Thoracic aorta (tissue), 2 donors: ENCODE measurements at regions not wholly inside any gene's neighbourhood (a gene's known extent, or its start where the extent isn't known, plus 50 kb on each side); places are given as distances from the start of the nearest gene placed in this dataset.

Experiments
- ATAC-seq: fragments of 150-250 bp; one replicate; pipeline ENCODE4 v1.8.0; 2017; ENCODE audit warnings: low read depth; ENCODE audit not compliant: insufficient number of reproducible peaks, low FRiP score
- DNase-seq: peaks from one replicate; pipeline ENCODE4 v3.0.0-alpha.2; 2020; ENCODE audit warnings: low spot score
- H3K27ac ChIP-seq, 2 donors: fragments of 200-600 bp; sonication (generic); 1 replicate in 1 of 2; 2 replicates in 1 of 2; pipeline ENCODE4 v1.5.1; 2016; ENCODE audit warnings: mild to moderate bottlenecking in 2 of 2, moderate library complexity in 2 of 2
- H3K27me3 ChIP-seq: fragments of 200-600 bp; sonication (generic); replicated peaks from 2 replicates; pipeline ENCODE4 v1.6.0; 2016; ENCODE audit warnings: mild to moderate bottlenecking; ENCODE audit not compliant: insufficient read depth
- H3K36me3 ChIP-seq: fragments of 200-600 bp; sonication (generic); one replicate; pipeline ENCODE4 v1.5.1; 2016
- H3K4me1 ChIP-seq, 2 donors: fragments of 200-600 bp; sonication (generic); 1 replicate in 1 of 2; 2 replicates in 1 of 2; pipeline versions ENCODE4 v1.5.1 to v1.6.0; 2016; ENCODE audit warnings: low read depth in 2 of 2, mild to moderate bottlenecking in 1 of 2; ENCODE audit not compliant: control insufficient read depth in 1 of 2
- H3K4me3 ChIP-seq: fragments of 200-600 bp; sonication (generic); 2 replicates; pipeline ENCODE4 v1.5.1; 2016; ENCODE audit warnings: mild to moderate bottlenecking
- H3K9me3 ChIP-seq: fragments of 200-600 bp; sonication (generic); 2 replicates; pipeline ENCODE4 v1.5.1; 2016
- CTCF ChIP-seq: fragments of 200-600 bp; sonication (generic); IDR thresholded peaks from one replicate; pipeline ENCODE4 v1.5.1; 2019; ENCODE audit warnings: antibody characterized with exemption

GRCh38 chr5:17356551-17356950 is 139.1 kb downstream of the BASP1 start:
- ATAC-seq (no peak), DNase-seq (no peak)
- Histone ChIP-seq H3K27me3 (no peaks in the 10 kb centered on the region), H3K27ac (no peak overlapping the region), H3K4me1 (no peaks in the 10 kb centered on the region), H3K4me3 (no peak overlapping the region), H3K9me3 (no peaks in the 10 kb centered on the region), H3K36me3 (no peaks in the 10 kb centered on the region)
- TF ChIP-seq CTCF = no peak

- Histone ChIP-seq H3K4me3 (no peak overlapping the region), H3K9me3 (no peaks in the 10 kb centered on the region), H3K36me3 (no peaks in the 10 kb centered on the region), H3K27me3 (no peaks in the 10 kb centered on the region), H3K27ac (no peak overlapping the region), H3K4me1 (no peaks in the 10 kb centered on the region)
- ATAC-seq (no peak), DNase-seq (no peak)
- TF ChIP-seq CTCF = no peak
These were observed 140.1 kb downstream of the BASP1 start for GRCh38 chr5:17357504-17357903.

GRCh38 chr5:17358031-17358430 is 140.0 kb upstream of the TAF11L2 start:
- ATAC-seq (no peak), DNase-seq (no peak)
- TF ChIP-seq CTCF = no peak
- Histone ChIP-seq H3K4me1 (no peaks in the 10 kb centered on the region), H3K9me3 (no peaks in the 10 kb centered on the region), H3K36me3 (no peaks in the 10 kb centered on the region), H3K27me3 (no peaks in the 10 kb centered on the region), H3K27ac (no peak overlapping the region), H3K4me3 (no peak overlapping the region)

- no peak for ATAC-seq
- Histone ChIP-seq H3K4me3 (no peak overlapping the region), H3K36me3 (no peaks in the 10 kb centered on the region), H3K27me3 (no peaks in the 10 kb centered on the region), H3K9me3 (no peaks in the 10 kb centered on the region), H3K27ac (no peak overlapping the region), H3K4me1 (no peaks in the 10 kb centered on the region)
- no peak for TF ChIP-seq CTCF
- DNase-seq = no peak
These were observed 138.5 kb upstream of the TAF11L2 start for GRCh38 chr5:17359451-17360011.

- DNase-seq (no peak), ATAC-seq (no peak)
- Histone ChIP-seq H3K27me3 (no peaks in the 10 kb centered on the region), H3K9me3 (no peaks in the 10 kb centered on the region), H3K4me3 (no peak overlapping the region), H3K4me1 (no peaks in the 10 kb centered on the region), H3K27ac (no peak overlapping the region), H3K36me3 (no peaks in the 10 kb centered on the region)
- no peak for TF ChIP-seq CTCF
These were observed 137.2 kb upstream of the TAF11L2 start for GRCh38 chr5:17360879-17361278.
